ENCODE measurements at regions not wholly inside any gene's neighbourhood (a gene's known extent, or its start where the extent isn't known, plus 50 kb on each side); places are given as distances from the start of the nearest gene placed in this dataset.
"Not testable (repeated sequence)": the region's sequence is repeated elsewhere in the genome, so short reads cannot be mapped to it uniquely, and the experiment has no call there.

- not testable (repeated sequence) for TF ChIP-seq POLR2A (IDR thresholded peaks at IDR 0.05; ENCODE audit: insufficient read depth in 1 of 2, low read depth in 2 of 2, low read length in 2 of 2); ZNF274 (CRISPR knock-in tag; IDR thresholded peaks at IDR 0.05); ZNF569 (CRISPR knock-in tag; IDR thresholded peaks at IDR 0.05; ENCODE audit: borderline replicate concordance); ZNF24 (IDR thresholded peaks at IDR 0.05); XRCC5 (optimal IDR thresholded peaks at IDR 0.05; ENCODE audit: low read length); ZNF709 (CRISPR knock-in tag; IDR thresholded peaks at IDR 0.05); ZNF350 (CRISPR knock-in tag; IDR thresholded peaks at IDR 0.05; ENCODE audit: borderline replicate concordance, low read depth); BRCA1 (CRISPR knock-in tag; IDR thresholded peaks at IDR 0.05); ATF7 (IDR thresholded peaks at IDR 0.05); ATF7 (CRISPR knock-in tag; IDR thresholded peaks at IDR 0.05)
- TF ChIP-seq, protein P1, sequence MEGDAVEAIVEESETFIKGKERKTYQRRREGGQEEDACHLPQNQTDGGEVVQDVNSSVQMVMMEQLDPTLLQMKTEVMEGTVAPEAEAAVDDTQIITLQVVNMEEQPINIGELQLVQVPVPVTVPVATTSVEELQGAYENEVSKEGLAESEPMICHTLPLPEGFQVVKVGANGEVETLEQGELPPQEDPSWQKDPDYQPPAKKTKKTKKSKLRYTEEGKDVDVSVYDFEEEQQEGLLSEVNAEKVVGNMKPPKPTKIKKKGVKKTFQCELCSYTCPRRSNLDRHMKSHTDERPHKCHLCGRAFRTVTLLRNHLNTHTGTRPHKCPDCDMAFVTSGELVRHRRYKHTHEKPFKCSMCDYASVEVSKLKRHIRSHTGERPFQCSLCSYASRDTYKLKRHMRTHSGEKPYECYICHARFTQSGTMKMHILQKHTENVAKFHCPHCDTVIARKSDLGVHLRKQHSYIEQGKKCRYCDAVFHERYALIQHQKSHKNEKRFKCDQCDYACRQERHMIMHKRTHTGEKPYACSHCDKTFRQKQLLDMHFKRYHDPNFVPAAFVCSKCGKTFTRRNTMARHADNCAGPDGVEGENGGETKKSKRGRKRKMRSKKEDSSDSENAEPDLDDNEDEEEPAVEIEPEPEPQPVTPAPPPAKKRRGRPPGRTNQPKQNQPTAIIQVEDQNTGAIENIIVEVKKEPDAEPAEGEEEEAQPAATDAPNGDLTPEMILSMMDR (CRISPR knock-in tag; IDR thresholded peaks at IDR 0.05) = not testable (repeated sequence)
These were observed 247.7 kb upstream of the SULF2 start for GRCh38 chr20:48033005-48033404.
